Right lobe of liver (tissue), 4 donors: ENCODE measurements at regions not wholly inside any gene's neighbourhood (a gene's known extent, or its start where the extent isn't known, plus 50 kb on each side); places are given as distances from the start of the nearest gene placed in this dataset.

Source experiments
- POLR2A ChIP-seq: fragments of 450-650 bp; IDR thresholded peaks from one replicate; pipeline ENCODE4 v1.6.1; 2017; ENCODE audit warnings: antibody characterized with exemption, mild to moderate bottlenecking
- TF ChIP-seq, protein P1 (sequence below), 4 donors: fragments of 200-600 bp in 3 of 4; fragments of 450-650 bp in 1 of 4; IDR thresholded peaks; one replicate each; pipeline versions ENCODE4 v1.5.1 to v1.8.0; 2016 to 2022; ENCODE audit warnings: antibody characterized with exemption in 4 of 4, mild to moderate bottlenecking in 2 of 4
- donor health status: DM: no; HTN: no; CAD: no.
- donor health status: DM: no; HTN: no; CAD: no.
- donor health status: DM: no; HTN: yes; CAD: no.

DNA sequence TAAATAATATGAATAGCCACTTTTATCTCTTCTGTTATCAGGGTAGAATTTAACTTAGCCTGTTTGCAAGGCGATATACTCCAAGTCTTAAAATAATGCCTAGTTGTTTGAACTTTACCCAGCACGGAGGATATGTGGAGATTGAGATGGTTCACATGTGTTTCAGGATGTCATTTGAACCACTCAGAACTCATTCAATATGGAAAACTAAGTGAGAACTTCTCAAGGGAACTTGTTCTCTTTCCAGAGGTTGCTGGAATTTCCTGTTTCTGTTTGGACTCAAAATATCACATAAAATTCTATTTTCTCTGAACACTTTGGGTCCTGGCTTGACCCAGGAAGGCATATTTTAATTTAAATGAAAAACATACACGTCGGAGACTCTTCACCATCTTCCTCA is 139.1 kb upstream of the MYO10 start:
- TF ChIP-seq, protein P1, sequence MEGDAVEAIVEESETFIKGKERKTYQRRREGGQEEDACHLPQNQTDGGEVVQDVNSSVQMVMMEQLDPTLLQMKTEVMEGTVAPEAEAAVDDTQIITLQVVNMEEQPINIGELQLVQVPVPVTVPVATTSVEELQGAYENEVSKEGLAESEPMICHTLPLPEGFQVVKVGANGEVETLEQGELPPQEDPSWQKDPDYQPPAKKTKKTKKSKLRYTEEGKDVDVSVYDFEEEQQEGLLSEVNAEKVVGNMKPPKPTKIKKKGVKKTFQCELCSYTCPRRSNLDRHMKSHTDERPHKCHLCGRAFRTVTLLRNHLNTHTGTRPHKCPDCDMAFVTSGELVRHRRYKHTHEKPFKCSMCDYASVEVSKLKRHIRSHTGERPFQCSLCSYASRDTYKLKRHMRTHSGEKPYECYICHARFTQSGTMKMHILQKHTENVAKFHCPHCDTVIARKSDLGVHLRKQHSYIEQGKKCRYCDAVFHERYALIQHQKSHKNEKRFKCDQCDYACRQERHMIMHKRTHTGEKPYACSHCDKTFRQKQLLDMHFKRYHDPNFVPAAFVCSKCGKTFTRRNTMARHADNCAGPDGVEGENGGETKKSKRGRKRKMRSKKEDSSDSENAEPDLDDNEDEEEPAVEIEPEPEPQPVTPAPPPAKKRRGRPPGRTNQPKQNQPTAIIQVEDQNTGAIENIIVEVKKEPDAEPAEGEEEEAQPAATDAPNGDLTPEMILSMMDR (IDR thresholded peaks at IDR 0.05) = no peak
- no peak for TF ChIP-seq POLR2A
